ENCODE measurements at regions not wholly inside any gene's neighbourhood (a gene's known extent, or its start where the extent isn't known, plus 50 kb on each side); places are given as distances from the start of the nearest gene placed in this dataset.

DNA sequence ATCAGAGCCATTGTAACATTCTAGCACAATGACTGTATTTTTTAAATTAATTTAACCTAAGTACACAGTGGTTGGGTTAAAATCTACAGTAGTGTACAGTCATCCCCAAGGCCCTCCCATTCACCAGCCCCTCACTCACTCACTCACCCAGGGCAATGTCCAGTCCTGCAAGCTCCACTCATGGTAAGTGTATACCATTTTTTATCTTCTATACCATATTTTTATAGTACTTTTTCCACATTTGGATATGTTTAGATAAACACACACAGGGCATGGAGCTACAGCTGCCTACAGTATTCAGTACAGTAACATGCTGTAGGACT, 72.1 kb downstream of the COPS8 start:
- no peak overlapping the region for H3K4me2 ChIP-seq (ENCODE audit: insufficient read depth, low read length)
- no peak overlapping the region for H3K27ac ChIP-seq (ENCODE audit: insufficient read depth, low read depth, low read length)
- dilution Hi-C loops (cut with MboI; ENCODE audit: extremely low pct_ligation_motif_present, low sequenced_read_pairs) (no loop called here), intact Hi-C loops (cut with micrococcal nuclease) (loop anchor here (2.0 kb wide), 1 partner anchor 133 kb away; no protein-coding TSS in a partner anchor)
- DNase-seq (ENCODE audit: low read depth, low spot score) (no peak), FAIRE-seq (no peak)
- H3K4me1 ChIP-seq (ENCODE audit: control insufficient read depth, extremely low read depth, insufficient read depth, low read length): peaks cover 12% of the 10 kb centered on the region
- no peaks in the 10 kb centered on the region for H4K20me1 ChIP-seq (replicated peaks; ENCODE audit: control insufficient read depth, extremely low read depth, insufficient read depth, low read length)
- no peaks in the 10 kb centered on the region for H3K9me1 ChIP-seq (replicated peaks; ENCODE audit: control insufficient read depth, extremely low read depth, insufficient read depth, low read length)
- H3K36me3 ChIP-seq (ENCODE audit: control insufficient read depth in 2 of 2, extremely low read depth in 1 of 2, insufficient read depth in 2 of 2, low read length in 2 of 2): no peaks in the 10 kb centered on the region
- no peaks in the 10 kb centered on the region for H3K9me3 ChIP-seq (replicated peaks; ENCODE audit: control insufficient read depth, insufficient read depth, low read length)
- no peak overlapping the region for H2AFZ ChIP-seq (ENCODE audit: low read depth, low read length)
- no peaks in the 10 kb centered on the region for H3K79me2 ChIP-seq (ENCODE audit: control insufficient read depth, insufficient read depth, low read length)
- POLR2A ChIA-PET: no interaction called here
- TF ChIP-seq, protein P1, sequence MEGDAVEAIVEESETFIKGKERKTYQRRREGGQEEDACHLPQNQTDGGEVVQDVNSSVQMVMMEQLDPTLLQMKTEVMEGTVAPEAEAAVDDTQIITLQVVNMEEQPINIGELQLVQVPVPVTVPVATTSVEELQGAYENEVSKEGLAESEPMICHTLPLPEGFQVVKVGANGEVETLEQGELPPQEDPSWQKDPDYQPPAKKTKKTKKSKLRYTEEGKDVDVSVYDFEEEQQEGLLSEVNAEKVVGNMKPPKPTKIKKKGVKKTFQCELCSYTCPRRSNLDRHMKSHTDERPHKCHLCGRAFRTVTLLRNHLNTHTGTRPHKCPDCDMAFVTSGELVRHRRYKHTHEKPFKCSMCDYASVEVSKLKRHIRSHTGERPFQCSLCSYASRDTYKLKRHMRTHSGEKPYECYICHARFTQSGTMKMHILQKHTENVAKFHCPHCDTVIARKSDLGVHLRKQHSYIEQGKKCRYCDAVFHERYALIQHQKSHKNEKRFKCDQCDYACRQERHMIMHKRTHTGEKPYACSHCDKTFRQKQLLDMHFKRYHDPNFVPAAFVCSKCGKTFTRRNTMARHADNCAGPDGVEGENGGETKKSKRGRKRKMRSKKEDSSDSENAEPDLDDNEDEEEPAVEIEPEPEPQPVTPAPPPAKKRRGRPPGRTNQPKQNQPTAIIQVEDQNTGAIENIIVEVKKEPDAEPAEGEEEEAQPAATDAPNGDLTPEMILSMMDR (IDR thresholded peaks at IDR 0.05; ENCODE audit: extremely low read depth in 1 of 2, insufficient read depth in 1 of 2, low read depth in 1 of 2, low read length in 2 of 2): no peak
- TF ChIP-seq POLR2A (IDR thresholded peaks at IDR 0.05; ENCODE audit: low read depth, low read length): no peak
- no peak for TF ChIP-seq POLR2AphosphoS5 (IDR thresholded peaks at IDR 0.05; ENCODE audit: insufficient read depth, low read depth, low read length)
- TF ChIP-seq MYC (IDR thresholded peaks at IDR 0.05; ENCODE audit: low read depth, low read length): no peak
- TF ChIP-seq EZH2 (IDR thresholded peaks at IDR 0.05; ENCODE audit: borderline replicate concordance, low read depth, low read length, severe bottlenecking): no peak
- TF ChIP-seq, protein P2, sequence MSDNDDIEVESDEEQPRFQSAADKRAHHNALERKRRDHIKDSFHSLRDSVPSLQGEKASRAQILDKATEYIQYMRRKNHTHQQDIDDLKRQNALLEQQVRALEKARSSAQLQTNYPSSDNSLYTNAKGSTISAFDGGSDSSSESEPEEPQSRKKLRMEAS (IDR thresholded peaks at IDR 0.05; ENCODE audit: insufficient read depth, insufficient read length): no peak
- no peak for TF ChIP-seq JUN (IDR thresholded peaks at IDR 0.05; ENCODE audit: borderline replicate concordance, insufficient read depth, insufficient read length, low read depth)
- no peak for TF ChIP-seq GATA2 (IDR thresholded peaks at IDR 0.05; ENCODE audit: insufficient read depth, insufficient read length, low read depth, low read length)
- no peak for TF ChIP-seq FOS (IDR thresholded peaks at IDR 0.05; ENCODE audit: borderline replicate concordance, insufficient read depth, low read length)
- H3K27me3 ChIP-seq (ENCODE audit: control insufficient read depth in 2 of 2, insufficient read depth in 2 of 2, low read length in 2 of 2): no peaks in the 10 kb centered on the region
- BruUV-seq (replicated peaks): no TSS peak
- H3K4me3 ChIP-seq (replicated peaks in 1 of 3; ENCODE audit: insufficient read depth in 1 of 3, low read depth in 1 of 3, low read length in 3 of 3): no peak overlapping the region
- no peak overlapping the region for H3K9ac ChIP-seq (replicated peaks; ENCODE audit: extremely low read depth, insufficient read depth, low read length)
- CTCF ChIA-PET: interaction anchor here (0.7 to 4.1 kb wide), 3 partner anchors 8 to 415 kb away, joined by 3 to 53 read pairs (median 7); no protein-coding TSS in a partner anchor
